OCI-LY7 (cell line): ENCODE measurements at regions not wholly inside any gene's neighbourhood (a gene's known extent, or its start where the extent isn't known, plus 50 kb on each side); places are given as distances from the start of the nearest gene placed in this dataset.

ENCODE experiments used
- EZH2phosphoT487 ChIP-seq: fragments of 200-600 bp; sonication (generic); IDR thresholded peaks from 2 replicates; pipeline ENCODE4 v1.6.1; 2018; ENCODE audit warnings: low read depth, borderline replicate concordance, mild to moderate bottlenecking, mixed run types, antibody characterized with exemption, low read length, moderate library complexity, mixed read lengths
- TF ChIP-seq, protein P1 (sequence below): fragments of 200-600 bp; sonication (generic); conservative IDR thresholded peaks from 2 replicates; pipeline ENCODE4 v1.5.1; 2014; ENCODE audit warnings: mild to moderate bottlenecking, antibody characterized with exemption, low read length, moderate library complexity, mixed read lengths

DNA sequence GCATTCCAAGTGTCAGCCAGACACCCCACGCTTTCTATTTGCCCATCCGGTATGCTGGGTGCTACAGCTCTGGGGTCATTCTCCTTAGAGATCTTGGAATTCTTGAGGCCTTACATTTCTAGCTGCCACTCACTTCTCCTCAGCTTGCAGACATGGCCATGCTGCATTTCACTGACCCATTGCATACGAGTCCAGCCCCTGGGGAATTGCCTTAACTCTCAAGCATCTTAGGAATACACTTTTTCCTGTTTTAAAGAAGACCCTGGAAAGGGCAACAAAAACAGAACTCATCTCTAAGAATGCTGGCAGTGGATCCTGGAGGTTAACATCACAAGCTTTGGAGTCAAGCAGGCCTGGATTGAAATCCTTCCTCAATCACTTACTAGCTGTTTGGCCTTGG is 122.0 kb upstream of the LNX1 start:
- TF ChIP-seq, protein P1, sequence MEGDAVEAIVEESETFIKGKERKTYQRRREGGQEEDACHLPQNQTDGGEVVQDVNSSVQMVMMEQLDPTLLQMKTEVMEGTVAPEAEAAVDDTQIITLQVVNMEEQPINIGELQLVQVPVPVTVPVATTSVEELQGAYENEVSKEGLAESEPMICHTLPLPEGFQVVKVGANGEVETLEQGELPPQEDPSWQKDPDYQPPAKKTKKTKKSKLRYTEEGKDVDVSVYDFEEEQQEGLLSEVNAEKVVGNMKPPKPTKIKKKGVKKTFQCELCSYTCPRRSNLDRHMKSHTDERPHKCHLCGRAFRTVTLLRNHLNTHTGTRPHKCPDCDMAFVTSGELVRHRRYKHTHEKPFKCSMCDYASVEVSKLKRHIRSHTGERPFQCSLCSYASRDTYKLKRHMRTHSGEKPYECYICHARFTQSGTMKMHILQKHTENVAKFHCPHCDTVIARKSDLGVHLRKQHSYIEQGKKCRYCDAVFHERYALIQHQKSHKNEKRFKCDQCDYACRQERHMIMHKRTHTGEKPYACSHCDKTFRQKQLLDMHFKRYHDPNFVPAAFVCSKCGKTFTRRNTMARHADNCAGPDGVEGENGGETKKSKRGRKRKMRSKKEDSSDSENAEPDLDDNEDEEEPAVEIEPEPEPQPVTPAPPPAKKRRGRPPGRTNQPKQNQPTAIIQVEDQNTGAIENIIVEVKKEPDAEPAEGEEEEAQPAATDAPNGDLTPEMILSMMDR: no peak
- TF ChIP-seq EZH2phosphoT487: no peak
